ENCODE measurements at regions not wholly inside any gene's neighbourhood (a gene's known extent, or its start where the extent isn't known, plus 50 kb on each side); places are given as distances from the start of the nearest gene placed in this dataset.
"Not testable (repeated sequence)": the region's sequence is repeated elsewhere in the genome, so short reads cannot be mapped to it uniquely, and the experiment has no call there.

- not testable (repeated sequence) for DNase-seq
Observed at GRCh38 chr12:53877961-53878360, 60.7 kb upstream of the HOXC13 start.

- DNase-seq = no peak
Observed at GRCh38 chr12:53887006-53887405, 51.6 kb upstream of the HOXC13 start.

GRCh38 chr12:53887881-53888280 is 50.8 kb upstream of the HOXC13 start:
- no peak for DNase-seq

All from DMS153 (cell line).